Liver (tissue), 8 donors: ENCODE measurements at regions not wholly inside any gene's neighbourhood (a gene's known extent, or its start where the extent isn't known, plus 50 kb on each side); places are given as distances from the start of the nearest gene placed in this dataset.

Experiments used
- DNase-seq: peaks from one replicate; pipeline ENCODE4 v3.0.0-alpha.2; 2017; ENCODE audit warnings: low spot score
- H3K27ac ChIP-seq, 2 donors: one replicate each; pipeline ENCODE4 v1.7.0; 2013; ENCODE audit warnings: inconsistent platforms in 2 of 2, low read length in 2 of 2, control low read depth in 1 of 2, low read depth in 1 of 2, mild to moderate bottlenecking in 1 of 2
- H3K27me3 ChIP-seq, 4 donors: one replicate each; pipeline versions ENCODE4 v1.6.1 to v1.7.0; 2013; ENCODE audit warnings: low read length in 3 of 4, inconsistent platforms in 1 of 4, mild to moderate bottlenecking in 1 of 4, moderate library complexity in 1 of 4; ENCODE audit not compliant: control insufficient read depth in 4 of 4, insufficient read depth in 4 of 4
- H3K36me3 ChIP-seq, 4 donors: one replicate each; pipeline versions ENCODE4 v1.6.1 to v1.7.0; 2013; ENCODE audit warnings: low read length in 3 of 4, mild to moderate bottlenecking in 3 of 4, low read depth in 1 of 4, moderate library complexity in 1 of 4; ENCODE audit not compliant: control insufficient read depth in 4 of 4, insufficient read depth in 3 of 4
- H3K4me1 ChIP-seq, 4 donors: one replicate each; pipeline versions ENCODE4 v1.6.1 to v1.7.0; 2013; ENCODE audit warnings: low read length in 3 of 4, mild to moderate bottlenecking in 3 of 4, moderate library complexity in 1 of 4; ENCODE audit not compliant: control insufficient read depth in 4 of 4, insufficient read depth in 4 of 4
- H3K4me3 ChIP-seq, 3 donors: one replicate each; pipeline versions ENCODE4 v1.6.1 to v1.7.0; 2013; ENCODE audit warnings: low read length in 3 of 3, control low read depth in 1 of 3, low read depth in 1 of 3, mild to moderate bottlenecking in 1 of 3
- H3K9ac ChIP-seq, 2 donors: one replicate each; pipeline ENCODE4 v1.7.0; 2013; ENCODE audit warnings: low read length in 2 of 2, mild to moderate bottlenecking in 2 of 2, moderate library complexity in 2 of 2, control low read depth in 1 of 2, low read depth in 1 of 2
- H3K9me3 ChIP-seq, 4 donors: one replicate each; pipeline versions ENCODE4 v1.6.1 to v1.7.0; 2013; ENCODE audit warnings: low read length in 3 of 4; ENCODE audit not compliant: control insufficient read depth in 4 of 4
- CTCF ChIP-seq: fragments of 150-350 bp; IDR thresholded peaks from 2 replicates; pipeline ENCODE4 v1.5.1; 2017; ENCODE audit warnings: improper control_type of control experiment, low read depth, low read length; ENCODE audit not compliant: missing input control
- EGR1 ChIP-seq, 2 donors: IDR thresholded peaks; 2 replicates each; pipeline ENCODE4 v1.6.1; 2016 to 2018; ENCODE audit warnings: antibody characterized with exemption in 2 of 2, low read depth in 2 of 2
- FOXA1 ChIP-seq: IDR thresholded peaks from 2 replicates; pipeline ENCODE4 v1.6.1; 2016; ENCODE audit warnings: antibody characterized with exemption
- FOXA2 ChIP-seq: IDR thresholded peaks from 2 replicates; pipeline ENCODE4 v1.6.1; 2016; ENCODE audit warnings: antibody characterized with exemption
- GABPA ChIP-seq, 2 donors: IDR thresholded peaks in 1 of 2; conservative IDR thresholded peaks in 1 of 2; 2 replicates each; pipeline ENCODE4 v1.6.1; 2016; ENCODE audit warnings: antibody characterized with exemption in 2 of 2, mild to moderate bottlenecking in 1 of 2, moderate library complexity in 1 of 2
- HNF4A ChIP-seq, 2 donors: conservative IDR thresholded peaks; 2 replicates each; pipeline ENCODE4 v1.6.1; 2016; ENCODE audit warnings: antibody characterized with exemption in 2 of 2, mild to moderate bottlenecking in 2 of 2
- HNF4G ChIP-seq: IDR thresholded peaks from 2 replicates; pipeline ENCODE4 v1.6.1; 2016; ENCODE audit warnings: antibody characterized with exemption
- JUND ChIP-seq, 2 donors: IDR thresholded peaks; 2 replicates each; pipeline ENCODE4 v1.6.1; 2016; ENCODE audit warnings: antibody characterized with exemption in 2 of 2
- NR2F2 ChIP-seq: IDR thresholded peaks from 2 replicates; pipeline ENCODE4 v1.6.1; 2016; ENCODE audit warnings: antibody characterized with exemption
- RAD21 ChIP-seq, 2 donors: IDR thresholded peaks; 2 replicates each; pipeline ENCODE4 v1.6.1; 2016; ENCODE audit warnings: antibody characterized with exemption in 2 of 2, mild to moderate bottlenecking in 2 of 2
- RXRA ChIP-seq, 2 donors: IDR thresholded peaks; 2 replicates each; pipeline ENCODE4 v1.6.1; 2017 to 2018; ENCODE audit warnings: antibody characterized with exemption in 2 of 2, mild to moderate bottlenecking in 1 of 2
- SP1 ChIP-seq: IDR thresholded peaks from 2 replicates; pipeline ENCODE4 v1.6.1; 2018; ENCODE audit warnings: antibody characterized with exemption, mild to moderate bottlenecking
- TAF1 ChIP-seq: conservative IDR thresholded peaks from 2 replicates; pipeline ENCODE4 v1.6.1; 2016; ENCODE audit warnings: antibody characterized with exemption, mild to moderate bottlenecking
- YY1 ChIP-seq: IDR thresholded peaks from 2 replicates; pipeline ENCODE4 v1.6.1; 2016; ENCODE audit warnings: antibody characterized with exemption, mild to moderate bottlenecking
- WGBS: extraction: QIAGEN DNeasy Blood & Tissue Kit; methylation state at CpG from one replicate; pipeline ENCODE4 v1.1.7; 2013; 5-methylcytosine and 5-hydroxymethylcytosine counted together
- TF ChIP-seq, protein P1 (sequence below): IDR thresholded peaks from 2 replicates; pipeline ENCODE4 v1.6.1; 2016; ENCODE audit warnings: antibody characterized with exemption, mild to moderate bottlenecking
- TF ChIP-seq, protein P2 (sequence below): IDR thresholded peaks from 2 replicates; pipeline ENCODE4 v1.6.1; 2016; ENCODE audit warnings: antibody characterized with exemption
- TF ChIP-seq, protein P3 (sequence below): IDR thresholded peaks from 2 replicates; pipeline ENCODE4 v1.6.1; 2016; ENCODE audit warnings: antibody characterized with exemption
- TF ChIP-seq, protein P4 (sequence below): IDR thresholded peaks from 2 replicates; pipeline ENCODE4 v1.6.1; 2016; ENCODE audit warnings: antibody characterized with exemption
- donor health status: healthy.
- donor health status: healthy.
- donor health status: healthy.
- donor health status: healthy.
- donor health status: healthy.

DNA sequence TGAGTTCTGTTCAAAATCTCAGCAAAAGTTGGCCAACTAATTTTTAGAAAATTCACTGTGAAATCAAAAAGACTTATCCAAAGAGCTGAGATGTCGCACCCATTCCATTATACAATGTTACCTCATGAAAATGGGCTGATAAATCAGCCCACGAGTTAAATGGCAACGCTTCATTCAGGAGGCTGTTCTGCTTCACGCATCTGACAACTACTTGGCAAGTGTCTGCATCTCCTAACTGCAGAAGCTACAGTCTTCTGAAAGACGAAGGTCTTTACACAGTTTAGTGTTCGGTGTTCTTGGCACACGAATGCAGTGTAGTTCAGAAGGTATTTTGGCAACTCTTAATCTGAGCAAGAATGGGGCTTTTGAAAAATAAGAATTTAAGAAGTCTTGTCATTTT is 166.6 kb upstream of the DKK2 start (continued):
- TF ChIP-seq TAF1 (no peak), GABPA (IDR thresholded peaks at IDR 0.05 in 1 of 2, conservative IDR thresholded peaks at IDR 0.05 in 1 of 2) (no peak), SP1 (no peak)

GRCh38 chr4:107197121-107197520 is 161.0 kb upstream of the DKK2 start:
- no peak overlapping the region for H3K9ac ChIP-seq
- no peaks in the 10 kb centered on the region for H3K36me3 ChIP-seq
- no peak for TF ChIP-seq SP1
- TF ChIP-seq HNF4G = no peak
- TF ChIP-seq, protein P1, sequence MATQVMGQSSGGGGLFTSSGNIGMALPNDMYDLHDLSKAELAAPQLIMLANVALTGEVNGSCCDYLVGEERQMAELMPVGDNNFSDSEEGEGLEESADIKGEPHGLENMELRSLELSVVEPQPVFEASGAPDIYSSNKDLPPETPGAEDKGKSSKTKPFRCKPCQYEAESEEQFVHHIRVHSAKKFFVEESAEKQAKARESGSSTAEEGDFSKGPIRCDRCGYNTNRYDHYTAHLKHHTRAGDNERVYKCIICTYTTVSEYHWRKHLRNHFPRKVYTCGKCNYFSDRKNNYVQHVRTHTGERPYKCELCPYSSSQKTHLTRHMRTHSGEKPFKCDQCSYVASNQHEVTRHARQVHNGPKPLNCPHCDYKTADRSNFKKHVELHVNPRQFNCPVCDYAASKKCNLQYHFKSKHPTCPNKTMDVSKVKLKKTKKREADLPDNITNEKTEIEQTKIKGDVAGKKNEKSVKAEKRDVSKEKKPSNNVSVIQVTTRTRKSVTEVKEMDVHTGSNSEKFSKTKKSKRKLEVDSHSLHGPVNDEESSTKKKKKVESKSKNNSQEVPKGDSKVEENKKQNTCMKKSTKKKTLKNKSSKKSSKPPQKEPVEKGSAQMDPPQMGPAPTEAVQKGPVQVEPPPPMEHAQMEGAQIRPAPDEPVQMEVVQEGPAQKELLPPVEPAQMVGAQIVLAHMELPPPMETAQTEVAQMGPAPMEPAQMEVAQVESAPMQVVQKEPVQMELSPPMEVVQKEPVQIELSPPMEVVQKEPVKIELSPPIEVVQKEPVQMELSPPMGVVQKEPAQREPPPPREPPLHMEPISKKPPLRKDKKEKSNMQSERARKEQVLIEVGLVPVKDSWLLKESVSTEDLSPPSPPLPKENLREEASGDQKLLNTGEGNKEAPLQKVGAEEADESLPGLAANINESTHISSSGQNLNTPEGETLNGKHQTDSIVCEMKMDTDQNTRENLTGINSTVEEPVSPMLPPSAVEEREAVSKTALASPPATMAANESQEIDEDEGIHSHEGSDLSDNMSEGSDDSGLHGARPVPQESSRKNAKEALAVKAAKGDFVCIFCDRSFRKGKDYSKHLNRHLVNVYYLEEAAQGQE = no peak
- TF ChIP-seq, protein P2, sequence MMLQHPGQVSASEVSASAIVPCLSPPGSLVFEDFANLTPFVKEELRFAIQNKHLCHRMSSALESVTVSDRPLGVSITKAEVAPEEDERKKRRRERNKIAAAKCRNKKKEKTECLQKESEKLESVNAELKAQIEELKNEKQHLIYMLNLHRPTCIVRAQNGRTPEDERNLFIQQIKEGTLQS = no peak
- no peak for TF ChIP-seq FOXA1
- TF ChIP-seq GABPA (IDR thresholded peaks at IDR 0.05 in 1 of 2, conservative IDR thresholded peaks at IDR 0.05 in 1 of 2) = no peak
- TF ChIP-seq, protein P3, sequence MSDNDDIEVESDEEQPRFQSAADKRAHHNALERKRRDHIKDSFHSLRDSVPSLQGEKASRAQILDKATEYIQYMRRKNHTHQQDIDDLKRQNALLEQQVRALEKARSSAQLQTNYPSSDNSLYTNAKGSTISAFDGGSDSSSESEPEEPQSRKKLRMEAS = no peak
- TF ChIP-seq RXRA (IDR thresholded peaks at IDR 0.05) = no peak
- no peak for TF ChIP-seq RAD21 (IDR thresholded peaks at IDR 0.05)
- no peak for TF ChIP-seq HNF4A (conservative IDR thresholded peaks at IDR 0.05)
- no peak for TF ChIP-seq JUND (IDR thresholded peaks at IDR 0.05)
- TF ChIP-seq EGR1 (IDR thresholded peaks at IDR 0.05; ENCODE audit: low read depth in 2 of 2) = no peak
- no peak for TF ChIP-seq NR2F2
- no peak for TF ChIP-seq TAF1
- no peak for TF ChIP-seq YY1
- TF ChIP-seq FOXA2 = no peak
- peaks cover 0 to 8% (median 0%) of the 10 kb centered on the region in 4 donors for H3K9me3 ChIP-seq
- WGBS = 56% methylated on average over 4 of the region's 4 CpGs
- no peak overlapping the region for H3K27ac ChIP-seq
- no peaks in the 10 kb centered on the region for H3K27me3 ChIP-seq
- DNase-seq = no peak
- no peaks in the 10 kb centered on the region for H3K4me1 ChIP-seq
- no peak overlapping the region for H3K4me3 ChIP-seq

DNA sequence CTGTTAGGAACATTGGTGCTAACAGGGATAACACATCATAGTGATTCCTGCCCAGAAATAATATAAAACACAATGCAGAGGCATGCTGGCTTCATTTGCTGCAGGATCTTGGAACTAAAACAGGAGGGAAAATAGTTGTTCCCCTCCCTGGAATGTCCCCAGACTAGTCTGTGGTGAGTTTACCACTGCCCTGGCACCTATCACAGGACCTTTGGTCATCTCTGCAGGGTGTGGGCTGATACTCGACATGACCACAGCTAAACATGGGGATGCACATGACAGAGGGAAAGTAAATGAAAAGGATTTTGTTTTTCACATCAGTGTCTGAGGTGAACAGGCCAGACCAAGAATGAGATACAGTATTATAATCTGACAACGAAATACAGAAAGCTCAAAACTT is 160.2 kb upstream of the DKK2 start:
- TF ChIP-seq HNF4G (no peak), GABPA (IDR thresholded peaks at IDR 0.05 in 1 of 2, conservative IDR thresholded peaks at IDR 0.05 in 1 of 2) (no peak), CTCF (no peak), JUND (IDR thresholded peaks at IDR 0.05) (no peak), EGR1 (IDR thresholded peaks at IDR 0.05; ENCODE audit: low read depth in 2 of 2) (no peak), RAD21 (IDR thresholded peaks at IDR 0.05) (no peak), RXRA (IDR thresholded peaks at IDR 0.05) (no peak), FOXA2 (no peak), YY1 (no peak)
- TF ChIP-seq, protein P4, sequence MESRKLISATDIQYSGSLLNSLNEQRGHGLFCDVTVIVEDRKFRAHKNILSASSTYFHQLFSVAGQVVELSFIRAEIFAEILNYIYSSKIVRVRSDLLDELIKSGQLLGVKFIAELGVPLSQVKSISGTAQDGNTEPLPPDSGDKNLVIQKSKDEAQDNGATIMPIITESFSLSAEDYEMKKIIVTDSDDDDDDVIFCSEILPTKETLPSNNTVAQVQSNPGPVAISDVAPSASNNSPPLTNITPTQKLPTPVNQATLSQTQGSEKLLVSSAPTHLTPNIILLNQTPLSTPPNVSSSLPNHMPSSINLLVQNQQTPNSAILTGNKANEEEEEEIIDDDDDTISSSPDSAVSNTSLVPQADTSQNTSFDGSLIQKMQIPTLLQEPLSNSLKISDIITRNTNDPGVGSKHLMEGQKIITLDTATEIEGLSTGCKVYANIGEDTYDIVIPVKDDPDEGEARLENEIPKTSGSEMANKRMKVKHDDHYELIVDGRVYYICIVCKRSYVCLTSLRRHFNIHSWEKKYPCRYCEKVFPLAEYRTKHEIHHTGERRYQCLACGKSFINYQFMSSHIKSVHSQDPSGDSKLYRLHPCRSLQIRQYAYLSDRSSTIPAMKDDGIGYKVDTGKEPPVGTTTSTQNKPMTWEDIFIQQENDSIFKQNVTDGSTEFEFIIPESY = no peak
- TF ChIP-seq, protein P2 = no peak
- TF ChIP-seq, protein P1 = no peak
- Histone ChIP-seq H3K4me1 (no peaks in the 10 kb centered on the region), H3K27me3 (no peaks in the 10 kb centered on the region), H3K9ac (no peak overlapping the region), H3K4me3 (no peak overlapping the region), H3K27ac (no peak overlapping the region), H3K36me3 (no peaks in the 10 kb centered on the region), H3K9me3 (peaks cover 0 to 13% (median 0%) of the 10 kb centered on the region in 4 donors)
- no peak for DNase-seq
- WGBS = 76% methylated on average over 2 of the region's 2 CpGs
